Fibroblast of lung (primary cell): ENCODE measurements at regions not wholly inside any gene's neighbourhood (a gene's known extent, or its start where the extent isn't known, plus 50 kb on each side); places are given as distances from the start of the nearest gene placed in this dataset.
"Not testable (repeated sequence)": the region's sequence is repeated elsewhere in the genome, so short reads cannot be mapped to it uniquely, and the experiment has no call there.

ENCODE experiments used
- DNase-seq, 2 donors: peaks; one replicate each; pipeline versions ENCODE4 v3.0.0 to v3.0.0-alpha.2; 2010; ENCODE audit warnings: low read depth in 2 of 2
- H2AFZ ChIP-seq: 2 replicates; pipeline ENCODE4 v1.5.1; 2012; ENCODE audit warnings: low read length, control low read depth, inconsistent platforms
- H3K27ac ChIP-seq: 2 replicates; pipeline ENCODE4 v1.5.1; 2011; ENCODE audit warnings: low read length, control low read depth; ENCODE audit not compliant: insufficient read depth
- H3K27me3 ChIP-seq: 2 replicates; pipeline ENCODE4 v1.5.1; 2011; ENCODE audit warnings: mild to moderate bottlenecking, low read length; ENCODE audit not compliant: control insufficient read depth, insufficient read depth
- H3K36me3 ChIP-seq: 2 replicates; pipeline ENCODE4 v1.5.1; 2011; ENCODE audit warnings: low read length; ENCODE audit not compliant: control insufficient read depth, insufficient read depth
- H3K4me1 ChIP-seq: 2 replicates; pipeline ENCODE4 v1.5.1; 2011; ENCODE audit warnings: low read length; ENCODE audit not compliant: control insufficient read depth, insufficient read depth; ENCODE audit errors: extremely low read depth
- H3K4me2 ChIP-seq: 2 replicates; pipeline ENCODE4 v1.5.1; 2011; ENCODE audit warnings: low read length, control low read depth; ENCODE audit not compliant: insufficient read depth; ENCODE audit errors: extremely low read depth
- H3K4me3 ChIP-seq, 4 experiments: fragments of 200-600 bp in 1 of 4; sonication (generic) in 1 of 4; replicated peaks in 1 of 4; 2 replicates each; pipeline ENCODE4 v1.5.1; 2011 to 2016; ENCODE audit warnings: low read length in 4 of 4, low read depth in 3 of 4, mild to moderate bottlenecking in 3 of 4, control low read depth in 2 of 4, inconsistent platforms in 1 of 4, mixed read lengths in 1 of 4; ENCODE audit not compliant: insufficient read depth in 1 of 4; ENCODE audit errors: control extremely low read depth in 1 of 4
- H3K79me2 ChIP-seq: 2 replicates; pipeline ENCODE4 v1.5.1; 2012; ENCODE audit warnings: mild to moderate bottlenecking, low read length, inconsistent platforms; ENCODE audit not compliant: control insufficient read depth, insufficient read depth
- H3K9ac ChIP-seq: 2 replicates; pipeline ENCODE4 v1.5.1; 2011; ENCODE audit warnings: mild to moderate bottlenecking, low read length, control low read depth; ENCODE audit not compliant: insufficient read depth
- H3K9me3 ChIP-seq: 2 replicates; pipeline ENCODE4 v1.5.1; 2012; ENCODE audit warnings: low read depth, low read length; ENCODE audit not compliant: control insufficient read depth, insufficient read depth
- H4K20me1 ChIP-seq: 2 replicates; pipeline ENCODE4 v1.5.1; 2011; ENCODE audit warnings: low read length; ENCODE audit not compliant: control insufficient read depth, insufficient read depth; ENCODE audit errors: extremely low read depth
- EZH2 ChIP-seq: IDR thresholded peaks from 2 replicates; pipeline ENCODE4 v1.5.1; 2012; ENCODE audit warnings: low read length, control low read depth, mild to moderate bottlenecking; ENCODE audit errors: missing control alignments
- TF ChIP-seq, protein P1 (sequence below), 2 donors: IDR thresholded peaks in 1 of 2; conservative IDR thresholded peaks in 1 of 2; 1 replicate in 1 of 2; 2 replicates in 1 of 2; pipeline ENCODE4 v1.5.1; 2011 to 2012; ENCODE audit warnings: low read length in 2 of 2, control low read depth in 1 of 2, inconsistent platforms in 1 of 2, low read depth in 1 of 2, mild to moderate bottlenecking in 1 of 2

DNA sequence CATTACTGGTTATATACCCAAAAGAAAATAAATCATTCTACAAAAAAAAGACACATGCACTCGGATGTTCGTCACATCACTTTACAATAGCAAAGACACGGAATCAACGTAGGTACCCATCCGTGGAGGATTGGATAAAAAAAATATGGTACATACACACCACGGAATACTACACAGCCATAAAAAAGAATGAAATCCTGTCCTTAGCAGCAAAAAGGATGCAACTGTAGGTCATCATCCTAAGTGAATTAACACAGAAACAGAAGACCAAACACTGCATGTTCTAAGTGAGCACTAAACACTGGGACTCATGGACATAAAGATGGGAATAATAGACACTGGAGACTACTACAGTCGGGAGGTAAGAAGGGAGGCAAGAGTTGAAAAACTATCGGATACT lies 148.6 kb downstream of the CHD1L start:
- no peaks in the 10 kb centered on the region for H3K79me2 ChIP-seq
- no peak overlapping the region for H3K27ac ChIP-seq
- no peaks in the 10 kb centered on the region for H3K36me3 ChIP-seq
- no peak overlapping the region for H3K4me2 ChIP-seq
- H3K9ac ChIP-seq = no peak overlapping the region
- TF ChIP-seq, protein P1, sequence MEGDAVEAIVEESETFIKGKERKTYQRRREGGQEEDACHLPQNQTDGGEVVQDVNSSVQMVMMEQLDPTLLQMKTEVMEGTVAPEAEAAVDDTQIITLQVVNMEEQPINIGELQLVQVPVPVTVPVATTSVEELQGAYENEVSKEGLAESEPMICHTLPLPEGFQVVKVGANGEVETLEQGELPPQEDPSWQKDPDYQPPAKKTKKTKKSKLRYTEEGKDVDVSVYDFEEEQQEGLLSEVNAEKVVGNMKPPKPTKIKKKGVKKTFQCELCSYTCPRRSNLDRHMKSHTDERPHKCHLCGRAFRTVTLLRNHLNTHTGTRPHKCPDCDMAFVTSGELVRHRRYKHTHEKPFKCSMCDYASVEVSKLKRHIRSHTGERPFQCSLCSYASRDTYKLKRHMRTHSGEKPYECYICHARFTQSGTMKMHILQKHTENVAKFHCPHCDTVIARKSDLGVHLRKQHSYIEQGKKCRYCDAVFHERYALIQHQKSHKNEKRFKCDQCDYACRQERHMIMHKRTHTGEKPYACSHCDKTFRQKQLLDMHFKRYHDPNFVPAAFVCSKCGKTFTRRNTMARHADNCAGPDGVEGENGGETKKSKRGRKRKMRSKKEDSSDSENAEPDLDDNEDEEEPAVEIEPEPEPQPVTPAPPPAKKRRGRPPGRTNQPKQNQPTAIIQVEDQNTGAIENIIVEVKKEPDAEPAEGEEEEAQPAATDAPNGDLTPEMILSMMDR (conservative IDR thresholded peaks at IDR 0.05 in 1 of 2, IDR thresholded peaks at IDR 0.05 in 1 of 2; ENCODE audit: low read depth in 1 of 2, low read length in 2 of 2) = no peak
- H4K20me1 ChIP-seq = no peaks in the 10 kb centered on the region
- no peaks in the 10 kb centered on the region for H3K4me1 ChIP-seq
- H3K27me3 ChIP-seq = no peaks in the 10 kb centered on the region
- no peak overlapping the region for H3K4me3 ChIP-seq
- H3K9me3 ChIP-seq = no peaks in the 10 kb centered on the region
- no peak overlapping the region for H2AFZ ChIP-seq
- DNase-seq = no peak

DNA sequence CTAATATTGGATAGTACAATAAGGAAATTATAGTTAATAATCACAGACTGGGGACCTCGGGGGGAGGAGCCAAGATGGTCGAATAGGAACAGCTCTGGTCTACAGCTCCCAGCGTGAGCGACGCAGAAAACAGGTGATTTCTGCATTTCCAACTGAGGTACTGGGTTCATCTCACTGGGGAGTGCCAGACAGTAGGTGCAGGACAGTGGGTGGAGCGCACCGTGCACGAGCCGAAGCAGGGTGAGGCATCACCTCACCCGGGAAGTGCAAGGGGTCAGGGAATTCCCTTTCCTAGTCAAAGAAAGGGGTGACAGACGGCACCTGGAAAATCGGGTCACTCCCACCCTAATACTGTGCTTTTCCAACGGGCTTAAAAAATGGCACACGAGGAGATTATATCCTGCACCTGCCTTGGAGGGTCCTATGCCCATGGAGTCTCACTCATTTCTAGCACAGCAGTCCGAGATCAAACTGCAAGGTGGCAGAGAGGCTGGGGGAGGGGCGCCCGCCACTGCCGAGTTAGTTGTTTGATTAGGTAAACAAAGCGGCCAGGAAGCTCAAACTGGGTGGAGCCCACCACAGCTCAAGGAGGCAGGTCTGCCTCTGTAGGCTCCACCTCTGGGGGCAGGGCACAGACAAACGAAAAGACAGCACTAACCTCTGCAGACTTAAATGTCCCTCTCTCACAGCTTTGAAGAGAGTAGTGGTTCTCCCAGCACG lies 138.8 kb upstream of the BCL9 start:
- H3K27ac ChIP-seq, DNase-seq: not testable (repeated sequence)

DNA sequence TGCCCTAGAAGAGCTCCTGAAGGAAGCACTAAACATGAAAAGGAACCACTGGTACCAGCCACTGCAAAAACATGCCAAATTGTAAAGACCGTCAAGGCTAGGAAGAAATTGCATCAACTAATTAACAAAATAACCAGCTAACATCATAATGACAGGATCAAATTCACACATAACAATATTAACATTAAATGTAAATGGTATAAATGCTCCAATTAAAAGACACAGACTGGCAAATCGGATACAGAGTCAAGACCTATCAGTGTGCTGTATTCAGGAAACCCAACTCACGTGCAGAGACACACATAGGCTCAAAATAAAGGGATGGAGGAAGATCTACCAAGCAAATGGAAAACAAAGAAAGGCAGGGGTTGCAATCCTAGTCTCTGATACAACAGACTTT lies 137.0 kb upstream of the BCL9 start:
- DNase-seq, H3K36me3 ChIP-seq, H3K9me3 ChIP-seq, H3K4me2 ChIP-seq, H3K27ac ChIP-seq, H3K4me3 ChIP-seq, H3K79me2 ChIP-seq, H3K27me3 ChIP-seq, H4K20me1 ChIP-seq, H3K4me1 ChIP-seq, H2AFZ ChIP-seq, H3K9ac ChIP-seq: not testable (repeated sequence)

More for the DNA sequence above, 138.8 kb upstream of the BCL9 start:
- not testable (repeated sequence) for H3K9ac ChIP-seq, H3K27me3 ChIP-seq, H3K79me2 ChIP-seq, H2AFZ ChIP-seq, H4K20me1 ChIP-seq, H3K4me2 ChIP-seq, H3K9me3 ChIP-seq, H3K4me1 ChIP-seq, H3K4me3 ChIP-seq, H3K36me3 ChIP-seq

DNA sequence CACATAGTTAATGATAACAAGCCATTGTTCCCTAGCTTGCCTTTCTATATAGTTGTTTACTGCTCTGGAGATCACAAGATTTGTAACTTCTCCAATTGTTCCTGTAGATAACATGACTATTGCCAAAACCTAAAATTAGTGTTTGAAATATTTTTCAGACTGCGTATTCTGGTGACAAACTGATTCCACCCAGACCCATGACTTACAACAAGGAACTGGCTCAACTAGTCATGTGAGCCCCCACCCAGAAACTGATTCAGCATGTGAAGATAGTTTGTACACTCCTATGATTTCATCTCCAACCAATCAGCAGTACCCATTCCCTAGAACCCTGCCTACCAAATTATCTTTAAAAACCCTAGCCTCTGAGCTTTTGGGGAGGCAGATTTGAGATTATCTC lies 131.4 kb upstream of the BCL9 start:
- no peak overlapping the region for H3K4me3 ChIP-seq
- H3K27ac ChIP-seq = no peak overlapping the region
- H3K79me2 ChIP-seq = no peaks in the 10 kb centered on the region
- H2AFZ ChIP-seq = no peak overlapping the region
- no peak for DNase-seq
- H3K27me3 ChIP-seq = no peaks in the 10 kb centered on the region
- no peak overlapping the region for H3K4me2 ChIP-seq
- H3K36me3 ChIP-seq = no peaks in the 10 kb centered on the region
- no peaks in the 10 kb centered on the region for H3K9me3 ChIP-seq
- H4K20me1 ChIP-seq = no peaks in the 10 kb centered on the region
- no peak for TF ChIP-seq EZH2
- TF ChIP-seq, protein P1 (conservative IDR thresholded peaks at IDR 0.05 in 1 of 2, IDR thresholded peaks at IDR 0.05 in 1 of 2; ENCODE audit: low read depth in 1 of 2, low read length in 2 of 2) = no peak
- no peak overlapping the region for H3K9ac ChIP-seq
- H3K4me1 ChIP-seq = no peaks in the 10 kb centered on the region
